LNCaP clone FGC (cell line): ENCODE measurements at regions not wholly inside any gene's neighbourhood (a gene's known extent, or its start where the extent isn't known, plus 50 kb on each side); places are given as distances from the start of the nearest gene placed in this dataset.

ENCODE experiments used
- DNase-seq: peaks from one replicate; pipeline ENCODE4 v3.0.0-alpha.2; 2011; ENCODE audit warnings: low read depth
- H3K4me3 ChIP-seq: 2 replicates; pipeline ENCODE4 v1.5.1; 2011; ENCODE audit warnings: mild to moderate bottlenecking, low read depth, low read length, control low read depth
- TF ChIP-seq, protein P1 (sequence below): IDR thresholded peaks from 2 replicates; pipeline ENCODE4 v1.5.1; 2012; ENCODE audit warnings: mild to moderate bottlenecking; ENCODE audit not compliant: control insufficient read depth, insufficient read depth; ENCODE audit errors: extremely low read depth

DNA sequence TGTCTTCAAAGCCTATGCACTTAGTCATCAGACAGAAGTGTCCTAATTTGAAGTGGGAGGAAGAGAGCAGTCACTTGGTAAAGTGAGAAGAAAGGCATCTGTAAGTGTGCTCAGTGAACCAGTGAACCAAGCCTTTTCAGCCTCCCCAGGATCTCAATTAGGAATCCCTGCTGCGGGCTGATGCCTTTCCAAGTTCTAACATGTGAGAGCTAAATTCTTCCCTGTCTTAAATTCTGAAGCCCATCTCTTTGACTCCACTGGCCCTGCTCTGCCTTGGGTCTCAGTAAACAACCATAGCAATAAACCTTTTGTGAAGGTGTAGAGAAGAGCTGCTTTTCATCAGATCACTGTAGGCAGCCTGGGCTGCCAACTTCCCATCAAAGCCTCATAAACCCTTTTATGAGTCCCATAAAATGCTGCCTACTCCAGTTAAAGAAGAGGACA lies 701.2 kb upstream of the LCORL start:
- TF ChIP-seq, protein P1, sequence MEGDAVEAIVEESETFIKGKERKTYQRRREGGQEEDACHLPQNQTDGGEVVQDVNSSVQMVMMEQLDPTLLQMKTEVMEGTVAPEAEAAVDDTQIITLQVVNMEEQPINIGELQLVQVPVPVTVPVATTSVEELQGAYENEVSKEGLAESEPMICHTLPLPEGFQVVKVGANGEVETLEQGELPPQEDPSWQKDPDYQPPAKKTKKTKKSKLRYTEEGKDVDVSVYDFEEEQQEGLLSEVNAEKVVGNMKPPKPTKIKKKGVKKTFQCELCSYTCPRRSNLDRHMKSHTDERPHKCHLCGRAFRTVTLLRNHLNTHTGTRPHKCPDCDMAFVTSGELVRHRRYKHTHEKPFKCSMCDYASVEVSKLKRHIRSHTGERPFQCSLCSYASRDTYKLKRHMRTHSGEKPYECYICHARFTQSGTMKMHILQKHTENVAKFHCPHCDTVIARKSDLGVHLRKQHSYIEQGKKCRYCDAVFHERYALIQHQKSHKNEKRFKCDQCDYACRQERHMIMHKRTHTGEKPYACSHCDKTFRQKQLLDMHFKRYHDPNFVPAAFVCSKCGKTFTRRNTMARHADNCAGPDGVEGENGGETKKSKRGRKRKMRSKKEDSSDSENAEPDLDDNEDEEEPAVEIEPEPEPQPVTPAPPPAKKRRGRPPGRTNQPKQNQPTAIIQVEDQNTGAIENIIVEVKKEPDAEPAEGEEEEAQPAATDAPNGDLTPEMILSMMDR, result no peak
- DNase-seq, result peak; percentile 59
- H3K4me3 ChIP-seq, result no peak overlapping the region

DNA sequence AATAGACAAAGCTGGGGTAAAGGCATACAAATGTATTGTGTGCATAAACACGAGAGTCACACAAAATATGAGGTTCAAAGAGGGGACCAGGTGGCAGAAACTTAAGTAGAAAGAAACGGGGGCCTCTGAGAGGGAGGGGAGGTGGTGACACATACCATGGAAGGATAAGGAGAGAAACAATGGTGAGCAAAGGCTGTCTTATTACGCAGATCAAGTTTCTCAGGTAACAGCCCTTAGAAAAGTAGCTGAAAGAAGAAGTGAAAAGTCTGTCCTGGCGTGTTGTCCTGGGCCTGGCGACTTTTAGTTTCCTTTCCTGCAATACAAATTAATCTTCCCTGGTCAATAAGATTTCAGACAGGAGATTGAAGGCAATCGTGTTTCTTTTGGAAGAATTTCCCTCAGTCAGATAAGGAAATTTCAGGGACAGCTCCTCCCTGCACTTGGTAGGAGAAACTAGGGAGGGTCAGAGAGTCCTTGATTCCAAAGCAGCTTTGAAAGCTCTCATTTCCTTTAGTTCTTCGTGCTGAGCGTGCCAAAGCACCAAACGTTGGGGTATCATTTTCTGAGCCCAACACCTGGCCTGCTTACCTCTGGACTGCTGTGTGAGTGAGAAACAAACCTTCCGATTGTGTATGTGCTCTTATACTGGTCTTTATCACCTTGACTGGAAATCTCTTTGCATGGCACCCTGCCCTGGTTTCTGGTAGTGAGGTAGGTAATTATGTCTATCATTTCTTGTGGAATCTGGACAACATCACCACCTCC lies 676.7 kb upstream of the LCORL start:
- DNase-seq, result no peak
- no peak overlapping the region for H3K4me3 ChIP-seq
- TF ChIP-seq, protein P1, result no peak

DNA sequence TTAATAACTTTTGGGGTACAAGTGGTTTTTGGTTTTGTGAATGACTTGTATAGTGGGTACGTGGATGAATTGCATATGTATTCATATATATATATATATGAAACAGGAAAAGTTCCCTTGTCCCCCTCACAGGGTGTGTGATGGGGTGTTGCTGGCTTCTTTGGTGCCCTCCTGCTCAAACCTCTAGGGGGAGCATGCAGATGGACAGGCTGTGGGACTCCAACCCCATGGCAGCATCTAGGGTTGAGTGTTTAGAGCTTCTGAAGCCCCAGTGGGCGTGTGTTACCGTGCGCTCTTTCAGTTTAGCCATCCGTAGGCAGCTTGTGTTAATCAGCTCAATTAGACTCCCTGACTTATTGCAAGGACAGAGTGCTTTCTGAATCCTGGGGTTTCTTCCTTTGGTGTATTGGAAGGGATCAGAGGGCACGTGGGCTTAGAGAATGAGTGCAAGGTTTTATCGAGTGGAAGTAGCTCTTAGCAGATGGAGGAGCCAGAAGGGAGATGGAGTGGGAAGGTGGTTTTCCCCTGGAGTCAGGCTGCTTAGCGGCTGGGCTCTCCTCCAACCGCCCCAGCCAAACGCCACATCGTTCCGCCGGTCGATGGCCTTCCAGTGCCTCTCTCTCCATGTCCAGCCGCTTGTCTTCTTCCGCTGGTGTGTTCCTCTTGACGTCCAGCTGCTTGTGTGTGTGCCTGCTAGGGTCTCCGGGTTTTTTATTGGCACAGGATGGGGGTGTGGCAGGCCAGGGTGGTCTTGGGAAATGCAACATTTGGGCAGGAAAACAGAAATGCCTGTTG lies 674.4 kb upstream of the LCORL start:
- DNase-seq, result no peak
- H3K4me3 ChIP-seq, result no peak overlapping the region
- TF ChIP-seq, protein P1, result no peak

DNA sequence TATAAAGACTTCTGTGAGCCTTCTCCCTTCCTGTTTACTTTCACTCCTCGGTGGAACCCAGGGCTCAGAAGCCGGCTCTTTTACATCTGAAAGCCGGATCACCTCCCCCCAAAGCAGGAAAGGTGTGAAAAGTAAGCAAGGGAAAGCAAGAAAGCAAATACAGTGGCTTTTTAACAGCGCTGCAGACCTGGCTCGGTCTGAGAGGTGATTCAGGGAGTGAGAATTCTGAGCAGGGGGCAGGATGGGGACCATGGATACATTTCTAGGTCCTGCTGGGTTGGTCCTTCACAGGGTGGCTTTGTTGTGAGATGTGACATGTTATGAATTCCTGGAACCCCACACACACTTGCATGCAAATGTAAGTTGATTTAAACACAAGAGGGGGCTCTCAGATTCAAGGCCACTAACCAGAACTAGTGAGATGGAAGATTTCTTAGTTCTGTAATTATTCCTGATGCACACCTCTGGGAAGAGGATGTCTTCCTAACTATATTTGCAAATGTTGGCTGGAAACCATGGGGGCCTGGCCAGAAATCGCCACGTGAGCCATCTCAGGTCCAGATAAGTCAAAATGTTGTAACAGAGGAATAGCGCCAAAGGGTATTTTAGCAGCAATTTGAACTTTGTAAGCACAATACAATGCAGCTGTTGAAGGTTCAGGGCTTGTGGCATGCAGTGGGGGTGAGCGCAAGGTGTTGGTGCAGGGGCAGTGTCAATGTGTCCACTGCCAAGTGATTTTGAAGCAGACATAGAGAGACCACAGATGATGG lies 670.1 kb upstream of the LCORL start:
- TF ChIP-seq, protein P1, result no peak
- DNase-seq, result no peak
- no peak overlapping the region for H3K4me3 ChIP-seq

DNA sequence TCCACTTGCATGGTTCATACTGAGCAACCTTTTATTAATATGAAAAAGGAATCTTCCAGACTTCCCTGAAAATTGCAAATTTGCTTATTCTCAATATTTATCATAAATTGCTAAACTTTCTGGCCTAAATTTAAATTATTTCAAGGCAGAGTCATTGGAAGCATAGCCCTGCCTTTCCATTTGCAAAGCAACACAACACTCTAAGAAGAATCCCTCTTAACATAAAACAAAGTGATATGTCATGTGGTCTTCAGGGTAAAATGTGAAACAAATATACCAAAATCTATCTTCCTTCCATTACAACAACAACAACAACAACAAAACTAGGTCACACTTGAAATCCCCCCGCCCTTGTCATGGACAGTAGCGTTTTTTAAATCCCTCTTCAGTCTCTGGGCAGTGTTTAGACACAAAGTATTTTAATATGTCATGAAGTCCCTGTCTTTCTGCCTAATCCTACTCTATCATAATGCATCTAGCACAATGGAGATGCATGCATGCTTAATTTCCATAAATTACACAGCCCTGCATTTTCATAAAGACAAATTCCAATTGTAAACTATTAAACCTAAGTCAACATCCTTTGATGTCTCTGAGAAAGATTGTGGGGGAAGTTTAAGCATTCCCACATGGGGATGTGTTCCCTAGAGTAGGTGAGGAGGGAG lies 668.9 kb upstream of the LCORL start:
- DNase-seq, result no peak
- TF ChIP-seq, protein P1, result no peak
- H3K4me3 ChIP-seq, result no peak overlapping the region
